Choroid plexus epithelial cell (primary cell): ENCODE measurements at regions not wholly inside any gene's neighbourhood (a gene's known extent, or its start where the extent isn't known, plus 50 kb on each side); places are given as distances from the start of the nearest gene placed in this dataset.

Experiments used
- DNase-seq: peaks from one replicate; pipeline ENCODE4 v3.0.0-alpha.2; 2010; ENCODE audit warnings: low read depth
- H3K4me3 ChIP-seq: 2 replicates; pipeline ENCODE4 v1.5.1; 2011; ENCODE audit warnings: low read depth, mild to moderate bottlenecking, control low read depth, low read length, moderate library complexity
- CTCF ChIP-seq: conservative IDR thresholded peaks from 2 replicates; pipeline ENCODE4 v1.5.1; 2011; ENCODE audit warnings: low read depth, mild to moderate bottlenecking, control low read depth, inconsistent platforms, low read length, moderate library complexity

DNA sequence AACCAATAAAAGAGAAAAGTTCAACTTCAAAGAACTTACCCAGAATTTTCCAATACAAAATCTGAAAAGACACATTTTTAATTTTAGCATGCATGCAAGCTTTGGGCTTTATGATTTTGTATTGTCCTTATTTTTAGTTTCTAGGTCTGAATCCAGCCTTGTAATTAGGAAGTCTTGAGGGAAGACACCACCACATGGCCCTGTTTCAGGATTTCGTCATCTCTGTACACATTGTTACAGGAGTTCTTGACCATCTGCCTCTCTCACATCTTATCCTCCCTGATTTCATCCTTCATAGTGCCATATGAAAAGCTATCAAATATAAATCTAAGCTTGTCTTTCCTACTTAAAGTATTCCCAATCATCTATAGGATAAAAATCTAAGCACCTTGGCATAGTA lies 176.1 kb downstream of the TXNL1 start:
- no peak for TF ChIP-seq CTCF
- no peak for DNase-seq
- no peak overlapping the region for H3K4me3 ChIP-seq

DNA sequence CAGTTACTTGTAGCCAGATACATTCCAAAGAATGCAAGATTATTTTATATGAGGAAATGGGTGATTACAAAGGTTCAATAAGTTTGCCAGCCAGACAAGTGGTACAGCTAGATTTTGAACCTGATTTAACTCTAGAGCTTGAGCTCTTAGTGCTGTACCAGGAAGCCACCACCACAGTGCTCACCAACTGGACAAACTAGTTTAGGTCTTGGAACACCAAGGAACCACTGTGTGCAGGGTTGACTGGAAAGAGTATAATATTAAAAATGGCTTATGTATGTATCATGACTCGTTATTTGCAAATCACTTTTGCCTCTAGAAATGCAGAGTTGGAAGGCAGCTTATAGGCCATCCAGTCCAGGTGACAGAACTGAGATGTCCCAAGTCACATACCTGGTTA lies 177.2 kb downstream of the TXNL1 start:
- no peak for TF ChIP-seq CTCF
- no peak for DNase-seq
- no peak overlapping the region for H3K4me3 ChIP-seq

- TF ChIP-seq CTCF, result no peak
- H3K4me3 ChIP-seq, result no peak overlapping the region
- no peak for DNase-seq
Observed at GRCh38 chr18:56460581-56460980, 177.8 kb downstream of the TXNL1 start.

GRCh38 chr18:56458770-56459712 lies 179.4 kb downstream of the TXNL1 start:
- no peak for DNase-seq
- TF ChIP-seq CTCF, result no peak
- no peak overlapping the region for H3K4me3 ChIP-seq

DNA sequence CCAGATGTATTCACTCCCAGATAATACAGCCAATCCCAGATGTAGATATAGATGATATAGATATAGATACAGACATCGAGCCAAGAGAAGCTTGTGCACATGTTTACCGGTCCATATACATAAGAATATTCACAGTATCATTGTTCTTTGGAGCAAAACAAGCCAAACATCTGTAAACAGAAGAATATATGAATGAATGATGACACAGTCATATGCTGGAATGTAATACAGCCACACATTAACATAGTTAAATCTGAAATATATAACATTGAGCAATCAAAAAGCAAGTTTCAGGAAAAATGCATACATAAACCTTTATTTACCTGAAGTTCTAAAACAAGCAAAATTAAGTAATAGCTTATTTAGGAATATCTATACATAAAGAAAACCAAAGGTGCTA lies 182.5 kb downstream of the TXNL1 start:
- no peak overlapping the region for H3K4me3 ChIP-seq
- no peak for DNase-seq
- TF ChIP-seq CTCF, result no peak

- no peak for TF ChIP-seq CTCF
- no peak for DNase-seq
Observed at GRCh38 chr18:56455141-56455540, 183.3 kb downstream of the TXNL1 start.

GRCh38 chr18:56453631-56454030 lies 184.8 kb downstream of the TXNL1 start:
- no peak for DNase-seq
- H3K4me3 ChIP-seq, result no peak overlapping the region
- TF ChIP-seq CTCF, result no peak

More at GRCh38 chr18:56455141-56455540, 183.3 kb downstream of the TXNL1 start:
- no peak overlapping the region for H3K4me3 ChIP-seq
